ENCODE measurements at regions not wholly inside any gene's neighbourhood (a gene's known extent, or its start where the extent isn't known, plus 50 kb on each side); places are given as distances from the start of the nearest gene placed in this dataset.

- TF ChIP-seq FOXP2 (optimal IDR thresholded peaks at IDR 0.05; ENCODE audit: borderline replicate concordance, extremely low read depth, extremely low read length, insufficient read depth) (no peak), REST (IDR thresholded peaks at IDR 0.05; ENCODE audit: insufficient read depth in 1 of 2, low read depth in 2 of 2, low read length in 2 of 2) (no peak), POLR2AphosphoS5 (IDR thresholded peaks at IDR 0.05; ENCODE audit: low read depth, low read length) (no peak), SIN3A (IDR thresholded peaks at IDR 0.05; ENCODE audit: borderline replicate concordance, insufficient read depth, low read length) (no peak), TAF1 (IDR thresholded peaks at IDR 0.05; ENCODE audit: borderline replicate concordance, insufficient read depth, low read length) (no peak)
Observed at GRCh38 chr9:81211741-81212140, 477.6 kb downstream of the TLE1 start.

GRCh38 chr9:81207651-81208050 lies 481.7 kb downstream of the TLE1 start:
- TF ChIP-seq POLR2AphosphoS5 (IDR thresholded peaks at IDR 0.05; ENCODE audit: low read depth, low read length) = no peak
- no peak for TF ChIP-seq SIN3A (IDR thresholded peaks at IDR 0.05; ENCODE audit: borderline replicate concordance, insufficient read depth, low read length)
- TF ChIP-seq TAF1 (IDR thresholded peaks at IDR 0.05; ENCODE audit: borderline replicate concordance, insufficient read depth, low read length) = no peak
- no peak for TF ChIP-seq REST (IDR thresholded peaks at IDR 0.05; ENCODE audit: insufficient read depth in 1 of 2, low read depth in 2 of 2, low read length in 2 of 2)
- no peak for TF ChIP-seq FOXP2 (optimal IDR thresholded peaks at IDR 0.05; ENCODE audit: borderline replicate concordance, extremely low read depth, extremely low read length, insufficient read depth)

- TF ChIP-seq TAF1 (IDR thresholded peaks at IDR 0.05; ENCODE audit: borderline replicate concordance, insufficient read depth, low read length) = no peak
- no peak for TF ChIP-seq FOXP2 (optimal IDR thresholded peaks at IDR 0.05; ENCODE audit: borderline replicate concordance, extremely low read depth, extremely low read length, insufficient read depth)
- no peak for TF ChIP-seq SIN3A (IDR thresholded peaks at IDR 0.05; ENCODE audit: borderline replicate concordance, insufficient read depth, low read length)
- no peak for TF ChIP-seq POLR2AphosphoS5 (IDR thresholded peaks at IDR 0.05; ENCODE audit: low read depth, low read length)
- TF ChIP-seq REST (IDR thresholded peaks at IDR 0.05; ENCODE audit: insufficient read depth in 1 of 2, low read depth in 2 of 2, low read length in 2 of 2) = no peak
Observed at GRCh38 chr9:81202292-81202691, 487.1 kb downstream of the TLE1 start.

- TF ChIP-seq SIN3A (IDR thresholded peaks at IDR 0.05; ENCODE audit: borderline replicate concordance, insufficient read depth, low read length) = no peak
- no peak for TF ChIP-seq TAF1 (IDR thresholded peaks at IDR 0.05; ENCODE audit: borderline replicate concordance, insufficient read depth, low read length)
- TF ChIP-seq POLR2AphosphoS5 (IDR thresholded peaks at IDR 0.05; ENCODE audit: low read depth, low read length) = no peak
- TF ChIP-seq REST (IDR thresholded peaks at IDR 0.05; ENCODE audit: insufficient read depth in 1 of 2, low read depth in 2 of 2, low read length in 2 of 2) = no peak
- no peak for TF ChIP-seq FOXP2 (optimal IDR thresholded peaks at IDR 0.05; ENCODE audit: borderline replicate concordance, extremely low read depth, extremely low read length, insufficient read depth)
Observed at GRCh38 chr9:81195206-81195605, 494.1 kb downstream of the TLE1 start.
